ENCODE measurements at regions not wholly inside any gene's neighbourhood (a gene's known extent, or its start where the extent isn't known, plus 50 kb on each side); places are given as distances from the start of the nearest gene placed in this dataset.
"Not testable (repeated sequence)": the region's sequence is repeated elsewhere in the genome, so short reads cannot be mapped to it uniquely, and the experiment has no call there.

- Mint-ChIP-seq H3K27ac (no peak overlapping the region), H3K4me3 (no peak overlapping the region), H3K4me1 (peaks cover 12% of the 10 kb centered on the region)
These were observed 248.9 kb upstream of the TBL1XR1 start for GRCh38 chr3:177446165-177446601.

GRCh38 chr3:177447938-177448337 is 250.7 kb upstream of the TBL1XR1 start:
- no peaks in the 10 kb centered on the region for H3K9me3 ChIP-seq (ENCODE audit: control insufficient read depth, low read length, poor library complexity, severe bottlenecking)
- no peaks in the 10 kb centered on the region for H3K36me3 Mint-ChIP-seq (ENCODE audit: low read depth)
- ATAC-seq: no peak
- H3K4me3 Mint-ChIP-seq: no peak overlapping the region
- H3K27ac Mint-ChIP-seq: no peak overlapping the region
- H3K4me1 Mint-ChIP-seq: peaks cover 12% of the 10 kb centered on the region
- DNase-seq: no peak
- H3K27me3 Mint-ChIP-seq: no peaks in the 10 kb centered on the region

More at GRCh38 chr3:177446165-177446601, 248.9 kb upstream of the TBL1XR1 start:
- no peaks in the 10 kb centered on the region for H3K9me3 ChIP-seq (ENCODE audit: control insufficient read depth, low read length, poor library complexity, severe bottlenecking)
- ATAC-seq (no peak), DNase-seq (no peak)
- H3K27me3 Mint-ChIP-seq: no peaks in the 10 kb centered on the region
- no peaks in the 10 kb centered on the region for H3K36me3 Mint-ChIP-seq (ENCODE audit: low read depth)

GRCh38 chr3:177448987-177449359 is 251.7 kb upstream of the TBL1XR1 start:
- Mint-ChIP-seq H3K4me1 (peaks cover 12% of the 10 kb centered on the region), H3K36me3 (ENCODE audit: low read depth) (no peaks in the 10 kb centered on the region), H3K4me3 (peak overlapping the region; percentile 80), H3K27me3 (no peaks in the 10 kb centered on the region), H3K27ac (peak overlapping the region; percentile 82)
- H3K9me3 ChIP-seq (ENCODE audit: control insufficient read depth, low read length, poor library complexity, severe bottlenecking): no peaks in the 10 kb centered on the region
- ATAC-seq: peak; percentile 54
- no peak for DNase-seq

GRCh38 chr3:177449360-177450006 is 252.2 kb upstream of the TBL1XR1 start:
- H3K4me3 Mint-ChIP-seq: peak overlapping the region; percentile 80
- H3K9me3 ChIP-seq (ENCODE audit: control insufficient read depth, low read length, poor library complexity, severe bottlenecking): no peaks in the 10 kb centered on the region
- H3K27me3 Mint-ChIP-seq: no peaks in the 10 kb centered on the region
- ATAC-seq (peak; percentile 72), DNase-seq (no peak)
- H3K27ac Mint-ChIP-seq: peak overlapping the region; percentile 82
- H3K4me1 Mint-ChIP-seq: peaks cover 12% of the 10 kb centered on the region
- H3K36me3 Mint-ChIP-seq (ENCODE audit: low read depth): no peaks in the 10 kb centered on the region

- Mint-ChIP-seq H3K27me3 (no peaks in the 10 kb centered on the region), H3K4me1 (peaks cover 12% of the 10 kb centered on the region)
- no peak for ATAC-seq
These were observed 254.0 kb upstream of the TBL1XR1 start for GRCh38 chr3:177451301-177451750.

GRCh38 chr3:177451864-177452830 is 254.9 kb upstream of the TBL1XR1 start:
- H3K9me3 ChIP-seq (ENCODE audit: control insufficient read depth, low read length, poor library complexity, severe bottlenecking): no peaks in the 10 kb centered on the region
- Mint-ChIP-seq H3K27me3 (no peaks in the 10 kb centered on the region), H3K4me3 (no peak overlapping the region), H3K27ac (no peak overlapping the region), H3K4me1 (peaks cover 12% of the 10 kb centered on the region), H3K36me3 (ENCODE audit: low read depth) (no peaks in the 10 kb centered on the region)
- DNase-seq (no peak), ATAC-seq (no peak)

More at GRCh38 chr3:177451301-177451750, 254.0 kb upstream of the TBL1XR1 start:
- H3K9me3 ChIP-seq (ENCODE audit: control insufficient read depth, low read length, poor library complexity, severe bottlenecking): no peaks in the 10 kb centered on the region
- Mint-ChIP-seq H3K4me3 (no peak overlapping the region), H3K36me3 (ENCODE audit: low read depth) (no peaks in the 10 kb centered on the region), H3K27ac (no peak overlapping the region)
- no peak for DNase-seq

GRCh38 chr3:177452831-177453450 is 255.7 kb upstream of the TBL1XR1 start:
- Mint-ChIP-seq H3K36me3 (ENCODE audit: low read depth) (no peaks in the 10 kb centered on the region), H3K27me3 (no peaks in the 10 kb centered on the region), H3K4me3 (no peak overlapping the region), H3K4me1 (peaks cover 12% of the 10 kb centered on the region), H3K27ac (no peak overlapping the region)
- DNase-seq: no peak
- peaks cover 2% of the 10 kb centered on the region for H3K9me3 ChIP-seq (ENCODE audit: control insufficient read depth, low read length, poor library complexity, severe bottlenecking)
- no peak for ATAC-seq

- no peak overlapping the region for H3K4me3 Mint-ChIP-seq
- DNase-seq: no peak
- H3K9me3 ChIP-seq (ENCODE audit: control insufficient read depth, low read length, poor library complexity, severe bottlenecking): peaks cover 2% of the 10 kb centered on the region
- no peak overlapping the region for H3K27ac Mint-ChIP-seq
- H3K36me3 Mint-ChIP-seq (ENCODE audit: low read depth): no peaks in the 10 kb centered on the region
- ATAC-seq: no peak
- H3K27me3 Mint-ChIP-seq: no peaks in the 10 kb centered on the region
- H3K4me1 Mint-ChIP-seq: peaks cover 9% of the 10 kb centered on the region
These were observed 256.2 kb upstream of the TBL1XR1 start for GRCh38 chr3:177453451-177453844.

GRCh38 chr3:177457204-177457603 is 259.9 kb upstream of the TBL1XR1 start:
- not testable (repeated sequence) for H3K4me1 Mint-ChIP-seq, ATAC-seq

GRCh38 chr3:177459401-177459800 is 262.1 kb upstream of the TBL1XR1 start:
- peaks cover 2% of the 10 kb centered on the region for H3K9me3 ChIP-seq (ENCODE audit: control insufficient read depth, low read length, poor library complexity, severe bottlenecking)
- DNase-seq (no peak), ATAC-seq (no peak)
- Mint-ChIP-seq H3K36me3 (ENCODE audit: low read depth) (no peaks in the 10 kb centered on the region), H3K27ac (no peak overlapping the region), H3K27me3 (no peaks in the 10 kb centered on the region), H3K4me1 (peaks cover 10% of the 10 kb centered on the region), H3K4me3 (no peak overlapping the region)

More at GRCh38 chr3:177457204-177457603, 259.9 kb upstream of the TBL1XR1 start:
- H3K27ac Mint-ChIP-seq; H3K27me3 Mint-ChIP-seq; DNase-seq; H3K36me3 Mint-ChIP-seq (ENCODE audit: low read depth); H3K9me3 ChIP-seq (ENCODE audit: control insufficient read depth, low read length, poor library complexity, severe bottlenecking); H3K4me3 Mint-ChIP-seq: not testable (repeated sequence)

GRCh38 chr3:177460047-177460446 is 262.8 kb upstream of the TBL1XR1 start:
- ATAC-seq (no peak), DNase-seq (no peak)
- Mint-ChIP-seq H3K27ac (no peak overlapping the region), H3K27me3 (no peaks in the 10 kb centered on the region), H3K4me1 (peaks cover 13% of the 10 kb centered on the region), H3K36me3 (ENCODE audit: low read depth) (no peaks in the 10 kb centered on the region), H3K4me3 (no peak overlapping the region)
- peaks cover 2% of the 10 kb centered on the region for H3K9me3 ChIP-seq (ENCODE audit: control insufficient read depth, low read length, poor library complexity, severe bottlenecking)

- H3K27me3 Mint-ChIP-seq: no peaks in the 10 kb centered on the region
- H3K27ac Mint-ChIP-seq: no peak overlapping the region
- ATAC-seq: no peak
These were observed 264.5 kb upstream of the TBL1XR1 start for GRCh38 chr3:177461765-177462164.

GRCh38 chr3:177463341-177463740 is 266.1 kb upstream of the TBL1XR1 start:
- not testable (repeated sequence) for H3K9me3 ChIP-seq (ENCODE audit: control insufficient read depth, low read length, poor library complexity, severe bottlenecking); H3K27me3 Mint-ChIP-seq; ATAC-seq; H3K27ac Mint-ChIP-seq; DNase-seq; H3K36me3 Mint-ChIP-seq (ENCODE audit: low read depth)
- Mint-ChIP-seq H3K4me3 (peak overlapping the region; percentile 79), H3K4me1 (peaks cover 13% of the 10 kb centered on the region)

More at GRCh38 chr3:177461765-177462164, 264.5 kb upstream of the TBL1XR1 start:
- Mint-ChIP-seq H3K4me3 (no peak overlapping the region), H3K36me3 (ENCODE audit: low read depth) (no peaks in the 10 kb centered on the region), H3K4me1 (peaks cover 13% of the 10 kb centered on the region)
- peaks cover 2% of the 10 kb centered on the region for H3K9me3 ChIP-seq (ENCODE audit: control insufficient read depth, low read length, poor library complexity, severe bottlenecking)
- DNase-seq: no peak
